LNCAP (cell line): ENCODE measurements at regions not wholly inside any gene's neighbourhood (a gene's known extent, or its start where the extent isn't known, plus 50 kb on each side); places are given as distances from the start of the nearest gene placed in this dataset.

ENCODE experiments used
- TF ChIP-seq, protein P1 (sequence below): fragments of 450-650 bp; IDR thresholded peaks from 2 replicates; pipeline ENCODE4 v1.5.1; 2017; ENCODE audit warnings: mild to moderate bottlenecking

DNA sequence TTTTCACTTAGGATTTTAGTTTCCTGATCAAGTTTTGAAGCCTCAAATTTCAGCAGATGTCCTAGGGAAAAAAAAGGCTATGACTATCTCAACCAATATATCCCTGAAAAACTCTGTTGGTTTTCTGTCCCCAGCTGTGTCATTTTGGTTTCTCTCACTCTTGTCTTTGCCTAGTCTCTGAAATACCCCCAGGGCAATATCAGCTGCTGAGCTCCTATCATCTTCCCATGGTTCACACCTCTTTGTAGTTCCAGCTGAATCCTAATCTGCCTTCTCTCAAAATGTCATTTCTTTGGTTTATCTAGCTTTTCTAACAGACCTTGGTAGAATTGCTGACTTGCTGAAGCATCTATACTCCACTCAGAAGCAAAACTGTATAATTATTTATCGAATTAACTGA lies 2370.5 kb downstream of the ARAP2 start:
- TF ChIP-seq, protein P1, sequence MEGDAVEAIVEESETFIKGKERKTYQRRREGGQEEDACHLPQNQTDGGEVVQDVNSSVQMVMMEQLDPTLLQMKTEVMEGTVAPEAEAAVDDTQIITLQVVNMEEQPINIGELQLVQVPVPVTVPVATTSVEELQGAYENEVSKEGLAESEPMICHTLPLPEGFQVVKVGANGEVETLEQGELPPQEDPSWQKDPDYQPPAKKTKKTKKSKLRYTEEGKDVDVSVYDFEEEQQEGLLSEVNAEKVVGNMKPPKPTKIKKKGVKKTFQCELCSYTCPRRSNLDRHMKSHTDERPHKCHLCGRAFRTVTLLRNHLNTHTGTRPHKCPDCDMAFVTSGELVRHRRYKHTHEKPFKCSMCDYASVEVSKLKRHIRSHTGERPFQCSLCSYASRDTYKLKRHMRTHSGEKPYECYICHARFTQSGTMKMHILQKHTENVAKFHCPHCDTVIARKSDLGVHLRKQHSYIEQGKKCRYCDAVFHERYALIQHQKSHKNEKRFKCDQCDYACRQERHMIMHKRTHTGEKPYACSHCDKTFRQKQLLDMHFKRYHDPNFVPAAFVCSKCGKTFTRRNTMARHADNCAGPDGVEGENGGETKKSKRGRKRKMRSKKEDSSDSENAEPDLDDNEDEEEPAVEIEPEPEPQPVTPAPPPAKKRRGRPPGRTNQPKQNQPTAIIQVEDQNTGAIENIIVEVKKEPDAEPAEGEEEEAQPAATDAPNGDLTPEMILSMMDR = no peak

GRCh38 chr4:33878710-33879109 lies 2365.6 kb downstream of the ARAP2 start:
- TF ChIP-seq, protein P1 = no peak

GRCh38 chr4:33881176-33881575 lies 2363.1 kb downstream of the ARAP2 start:
- TF ChIP-seq, protein P1 = no peak

DNA sequence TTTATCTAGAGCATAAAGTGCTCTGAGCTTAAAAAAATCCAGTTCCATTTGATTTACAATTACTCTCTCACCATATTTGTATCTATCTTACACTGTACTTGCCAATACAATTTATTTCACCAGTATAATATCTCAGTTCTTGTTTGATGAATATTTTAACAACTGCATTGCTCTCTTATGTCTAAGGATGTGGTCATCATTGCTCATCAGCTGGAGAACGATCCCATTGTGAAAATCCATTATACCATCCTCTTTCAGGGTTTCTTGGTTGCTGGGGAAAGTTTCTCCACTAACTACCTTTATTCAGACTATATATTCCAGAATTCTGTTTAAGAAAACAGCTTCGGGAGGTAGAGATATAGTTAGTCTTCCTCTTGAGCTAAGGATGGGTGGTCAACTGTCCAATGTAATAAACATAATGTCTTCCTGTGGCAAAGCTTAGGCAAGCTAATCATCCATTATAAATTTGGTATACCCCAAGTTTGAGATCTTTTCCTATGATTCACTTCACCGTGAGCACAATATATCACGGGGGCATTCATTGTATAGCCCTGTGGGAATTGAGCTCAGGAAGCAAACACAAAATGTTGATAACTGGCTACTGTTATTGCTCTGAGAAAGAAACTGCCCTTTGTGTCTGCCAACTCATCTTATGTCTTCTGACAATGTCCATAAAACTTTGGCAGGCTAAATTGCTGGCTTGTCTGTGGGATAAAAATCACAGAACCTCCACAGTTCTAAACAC lies 2361.9 kb downstream of the ARAP2 start:
- TF ChIP-seq, protein P1 = no peak

GRCh38 chr4:33883111-33883510 lies 2361.2 kb downstream of the ARAP2 start:
- TF ChIP-seq, protein P1 = no peak

DNA sequence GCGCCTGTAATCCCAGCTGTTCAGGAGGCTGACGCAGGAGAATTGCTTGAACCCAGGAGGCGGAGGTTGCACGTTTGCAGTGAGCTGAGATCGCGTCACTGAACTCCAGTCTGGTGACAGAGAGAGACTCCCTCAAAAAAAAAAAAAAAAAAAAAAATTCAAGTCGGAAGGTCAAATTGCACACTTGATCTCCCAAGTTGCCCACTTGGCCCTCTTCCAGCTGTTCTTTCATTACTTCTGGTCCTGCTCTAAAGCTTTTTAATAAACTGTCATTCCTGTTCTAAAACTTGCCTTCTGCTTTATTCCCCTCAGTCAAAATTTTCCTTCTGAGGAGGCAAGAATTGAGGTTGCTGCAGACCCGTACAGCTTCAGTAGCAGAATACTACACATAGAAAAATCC lies 2358.0 kb downstream of the ARAP2 start:
- TF ChIP-seq, protein P1 = no peak

- TF ChIP-seq, protein P1 = no peak
Observed at GRCh38 chr4:33890841-33891240, 2353.5 kb downstream of the ARAP2 start.

DNA sequence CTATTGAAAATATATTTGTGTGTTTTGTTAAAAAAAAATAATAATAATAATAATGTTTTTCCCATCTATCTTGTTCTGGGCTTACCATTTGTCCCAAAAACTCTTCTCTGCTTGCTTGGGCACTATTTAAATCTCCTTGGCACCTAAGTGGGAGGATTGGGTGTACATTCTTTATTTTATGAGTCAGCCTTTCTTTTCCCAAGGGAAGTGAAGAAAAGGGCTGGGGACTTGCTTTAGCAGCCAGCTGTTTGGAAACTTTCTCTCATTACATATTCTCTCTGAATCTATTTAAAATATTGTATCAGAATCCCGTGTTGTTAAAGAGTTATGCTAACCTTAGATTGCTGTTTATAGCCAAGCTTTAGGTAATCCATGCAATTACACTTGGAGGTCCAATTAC lies 2332.4 kb downstream of the ARAP2 start:
- TF ChIP-seq, protein P1 = no peak
